B cell (primary cell): ENCODE measurements at regions not wholly inside any gene's neighbourhood (a gene's known extent, or its start where the extent isn't known, plus 50 kb on each side); places are given as distances from the start of the nearest gene placed in this dataset.

Experiments used
- ATAC-seq: fragments of 200-7000 bp; cut with Tn5 transposase; one replicate; pipeline ENCODE4 v1.10.0; 2021; ENCODE audit warnings: low read depth, mild to moderate bottlenecking, moderate number of reproducible peaks, moderate library complexity
- CTCF ChIA-PET: fragments of 350-600 bp; sonication (Branson Sonifier 250); formaldehyde crosslinking; loops from one replicate; lab custom pipeline; 2021; ENCODE audit warnings: antibody characterized with exemption, inconsistent platforms; lab: Charles Lee
- POLR2A ChIA-PET: fragments of 350-600 bp; sonication (Branson Sonifier 250); formaldehyde crosslinking; loops from one replicate; lab custom pipeline; 2021; ENCODE audit warnings: antibody characterized with exemption; lab: Charles Lee
- DNase-seq: peaks from one replicate; pipeline ENCODE4 v3.0.0; 2013
- H2AFZ ChIP-seq: 2 replicates; pipeline ENCODE4 v1.6.1; 2012; ENCODE audit warnings: mild to moderate bottlenecking, low read depth, low read length; ENCODE audit not compliant: insufficient read depth, poor library complexity, severe bottlenecking
- H3K27ac ChIP-seq, 2 donors: 1 replicate in 1 of 2; 2 replicates in 1 of 2; pipeline ENCODE4 v1.5.1; 2012 to 2013; ENCODE audit warnings: low read length in 2 of 2, mild to moderate bottlenecking in 2 of 2, moderate library complexity in 1 of 2
- H3K27me3 ChIP-seq, 4 experiments: fragments of 200-600 bp in 1 of 4; sonication (generic) in 1 of 4; replicated peaks in 1 of 4; 1 replicate in 2 of 4; 2 replicates in 2 of 4; pipeline versions ENCODE4 v1.6.1 to v1.7.0; 2013 to 2016; ENCODE audit warnings: low read length in 3 of 4, mild to moderate bottlenecking in 2 of 4, mixed read lengths in 1 of 4, moderate library complexity in 1 of 4; ENCODE audit not compliant: insufficient read depth in 4 of 4, control insufficient read depth in 3 of 4; ENCODE audit errors: control extremely low read depth in 1 of 4
- H3K36me3 ChIP-seq, 2 experiments: replicated peaks in 1 of 2; 1 replicate in 1 of 2; 2 replicates in 1 of 2; pipeline versions ENCODE4 v1.6.1 to v1.7.1; 2013; ENCODE audit warnings: low read length in 1 of 2; ENCODE audit not compliant: insufficient read depth in 2 of 2, control insufficient read depth in 1 of 2; ENCODE audit errors: control extremely low read depth in 1 of 2, extremely low read depth in 1 of 2
- H3K4me1 ChIP-seq, 2 donors: fragments of 200-600 bp in 1 of 2; sonication (generic) in 1 of 2; 1 replicate in 1 of 2; 2 replicates in 1 of 2; pipeline versions ENCODE4 v1.5.1 to v1.6.1; 2013 to 2017; ENCODE audit warnings: low read length in 2 of 2; ENCODE audit not compliant: control insufficient read depth in 2 of 2, insufficient read depth in 2 of 2
- H3K4me2 ChIP-seq: replicated peaks from 2 replicates; pipeline ENCODE3; 2012; ENCODE audit warnings: mild to moderate bottlenecking, low read depth, low read length; ENCODE audit not compliant: poor library complexity, severe bottlenecking
- H3K4me3 ChIP-seq, 5 experiments: fragments of 200-600 bp in 1 of 5; sonication (generic) in 1 of 5; 1 replicate in 3 of 5; 2 replicates in 2 of 5; pipeline versions ENCODE4 v1.5.1 to v1.7.0; 2011 to 2016; ENCODE audit warnings: low read length in 4 of 5, mild to moderate bottlenecking in 4 of 5, low read depth in 2 of 5, control low read depth in 1 of 5, moderate library complexity in 1 of 5; ENCODE audit not compliant: insufficient read depth in 1 of 5; ENCODE audit errors: control extremely low read depth in 1 of 5, extremely low read depth in 1 of 5
- H3K79me2 ChIP-seq: fragments of 200-600 bp; sonication (generic); one replicate; pipeline ENCODE4 v1.6.0; 2016; ENCODE audit warnings: low read length; ENCODE audit not compliant: control insufficient read depth, insufficient read depth
- H3K9ac ChIP-seq: fragments of 200-600 bp; sonication (generic); 2 replicates; pipeline ENCODE4 v1.6.1; 2017; ENCODE audit warnings: mild to moderate bottlenecking, low read length, moderate library complexity
- H3K9me3 ChIP-seq, 3 donors: one replicate each; pipeline versions ENCODE4 v1.6.1 to v1.7.1; 2013; ENCODE audit warnings: low read length in 2 of 3; ENCODE audit not compliant: control insufficient read depth in 2 of 3, insufficient read depth in 1 of 3; ENCODE audit errors: control extremely low read depth in 1 of 3
- H4K20me1 ChIP-seq: 2 replicates; pipeline ENCODE4 v1.6.0; 2012; ENCODE audit warnings: mild to moderate bottlenecking, low read length; ENCODE audit not compliant: insufficient read depth, control insufficient read depth, poor library complexity, severe bottlenecking
- H3K27ac Mint-ChIP-seq: one replicate; pipeline ENCODE4 v1.8.0; 2021; ENCODE audit warnings: mixed read lengths
- H3K27me3 Mint-ChIP-seq: one replicate; pipeline ENCODE4 v1.8.0; 2021; ENCODE audit warnings: mixed read lengths
- H3K4me1 Mint-ChIP-seq: one replicate; pipeline ENCODE4 v1.8.0; 2021; ENCODE audit warnings: mixed read lengths
- H3K4me3 Mint-ChIP-seq: one replicate; pipeline ENCODE4 v1.8.0; 2021; ENCODE audit warnings: mixed read lengths
- H3K9me3 Mint-ChIP-seq: one replicate; pipeline ENCODE4 v1.8.0; 2022; ENCODE audit warnings: mixed read lengths; ENCODE audit not compliant: insufficient read depth
- EZH2 ChIP-seq: IDR thresholded peaks from 2 replicates; pipeline ENCODE4 v1.6.1; 2012; ENCODE audit warnings: borderline replicate concordance, low read depth, mild to moderate bottlenecking, moderate library complexity, low read length; ENCODE audit not compliant: insufficient read depth, poor library complexity, severe bottlenecking
- WGBS: methylation state at CpG from one replicate; pipeline ENCODE4 v1.1.5; 2013; ENCODE audit warnings: missing lambda C conversion rate; ENCODE audit not compliant: insufficient coverage; 5-methylcytosine and 5-hydroxymethylcytosine counted together
- intact Hi-C: fragments of 100-400 bp; cut with micrococcal nuclease; formaldehyde crosslinking; loops from one replicate; pipeline ENCODE4 v1.10.0; 2022
- TF ChIP-seq, protein P1 (sequence below): fragments of 200-600 bp; IDR thresholded peaks from one replicate; pipeline ENCODE4 v1.8.0; 2022; ENCODE audit warnings: antibody characterized with exemption, mild to moderate bottlenecking

- POLR2A ChIA-PET = no interaction called here
- H3K4me1 ChIP-seq = peaks cover 0 to 3% of the 10 kb centered on the region in 2 donors
- no peak overlapping the region for H3K9ac ChIP-seq
- intact Hi-C loops = no loop called here
- 100% methylated on average over 3 of the region's 4 CpGs for WGBS
- CTCF ChIA-PET = interaction anchor here (1.1 kb wide), 1 partner anchor 13 kb away, joined by 3 read pairs; no protein-coding TSS in a partner anchor
- H3K27me3 Mint-ChIP-seq = no peaks in the 10 kb centered on the region
- ATAC-seq = no peak
- H3K79me2 ChIP-seq = no peaks in the 10 kb centered on the region
- no peak overlapping the region for H3K4me3 ChIP-seq
- no peak overlapping the region for H2AFZ ChIP-seq
- H3K4me2 ChIP-seq = no peak overlapping the region
- H3K27ac ChIP-seq = no peak overlapping the region
- H3K4me3 Mint-ChIP-seq = no peak overlapping the region
- no peak overlapping the region for H3K27ac Mint-ChIP-seq
- no peaks in the 10 kb centered on the region for H3K9me3 ChIP-seq
- H3K9me3 Mint-ChIP-seq = no peaks in the 10 kb centered on the region
- no peaks in the 10 kb centered on the region for H3K36me3 ChIP-seq
- no peak for DNase-seq
- TF ChIP-seq EZH2 = no peak
- TF ChIP-seq, protein P1, sequence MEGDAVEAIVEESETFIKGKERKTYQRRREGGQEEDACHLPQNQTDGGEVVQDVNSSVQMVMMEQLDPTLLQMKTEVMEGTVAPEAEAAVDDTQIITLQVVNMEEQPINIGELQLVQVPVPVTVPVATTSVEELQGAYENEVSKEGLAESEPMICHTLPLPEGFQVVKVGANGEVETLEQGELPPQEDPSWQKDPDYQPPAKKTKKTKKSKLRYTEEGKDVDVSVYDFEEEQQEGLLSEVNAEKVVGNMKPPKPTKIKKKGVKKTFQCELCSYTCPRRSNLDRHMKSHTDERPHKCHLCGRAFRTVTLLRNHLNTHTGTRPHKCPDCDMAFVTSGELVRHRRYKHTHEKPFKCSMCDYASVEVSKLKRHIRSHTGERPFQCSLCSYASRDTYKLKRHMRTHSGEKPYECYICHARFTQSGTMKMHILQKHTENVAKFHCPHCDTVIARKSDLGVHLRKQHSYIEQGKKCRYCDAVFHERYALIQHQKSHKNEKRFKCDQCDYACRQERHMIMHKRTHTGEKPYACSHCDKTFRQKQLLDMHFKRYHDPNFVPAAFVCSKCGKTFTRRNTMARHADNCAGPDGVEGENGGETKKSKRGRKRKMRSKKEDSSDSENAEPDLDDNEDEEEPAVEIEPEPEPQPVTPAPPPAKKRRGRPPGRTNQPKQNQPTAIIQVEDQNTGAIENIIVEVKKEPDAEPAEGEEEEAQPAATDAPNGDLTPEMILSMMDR = no peak
- no peaks in the 10 kb centered on the region for H4K20me1 ChIP-seq
- H3K4me1 Mint-ChIP-seq = peaks cover 11% of the 10 kb centered on the region
- no peaks in the 10 kb centered on the region for H3K27me3 ChIP-seq
These were observed 210.0 kb downstream of the SEC61B start for GRCh38 chr9:99432075-99432474.

DNA sequence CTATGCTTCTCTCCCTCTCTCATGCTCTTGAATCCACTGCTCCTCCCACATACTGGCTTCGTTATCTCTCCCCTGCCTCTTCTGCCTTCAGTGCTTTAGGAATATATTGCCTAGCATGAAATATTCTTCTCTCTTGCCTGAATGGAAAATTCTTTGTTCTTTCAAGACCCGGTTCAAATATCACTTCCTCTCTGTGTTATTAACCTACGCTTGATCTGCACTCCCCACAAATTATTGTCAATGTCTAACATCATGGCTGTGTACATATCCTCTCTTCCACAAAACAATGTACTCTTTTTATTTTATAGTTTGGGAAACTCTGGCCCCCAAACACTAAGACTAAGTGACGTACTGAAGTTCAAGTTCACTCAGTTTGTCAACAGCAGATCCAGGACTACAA lies 211.0 kb downstream of the SEC61B start:
- DNase-seq (no peak), ATAC-seq (no peak)
- peak overlapping the region; percentile 64 for H3K27ac Mint-ChIP-seq
- H3K4me3 ChIP-seq = no peak overlapping the region
- WGBS = 58% methylated on average over 3 of the region's 4 CpGs
- TF ChIP-seq EZH2 = no peak
- peaks cover 0 to 3% of the 10 kb centered on the region in 2 donors for H3K4me1 ChIP-seq
- H3K27me3 Mint-ChIP-seq = no peaks in the 10 kb centered on the region
- no peak overlapping the region for H3K4me2 ChIP-seq
- ChIA-PET POLR2A (no interaction called here), CTCF (no interaction called here)
- no peak overlapping the region for H3K4me3 Mint-ChIP-seq
- no peaks in the 10 kb centered on the region for H3K79me2 ChIP-seq
- no peak overlapping the region for H3K27ac ChIP-seq
- no peaks in the 10 kb centered on the region for H3K9me3 ChIP-seq
- H3K27me3 ChIP-seq = no peaks in the 10 kb centered on the region
- no peak overlapping the region for H3K9ac ChIP-seq
- H3K9me3 Mint-ChIP-seq = no peaks in the 10 kb centered on the region
- no peaks in the 10 kb centered on the region for H3K36me3 ChIP-seq
- intact Hi-C loops = no loop called here
- peaks cover 11% of the 10 kb centered on the region for H3K4me1 Mint-ChIP-seq
- no peak overlapping the region for H2AFZ ChIP-seq
- no peaks in the 10 kb centered on the region for H4K20me1 ChIP-seq
